Fibroblast of gingiva (primary cell): ENCODE measurements at regions not wholly inside any gene's neighbourhood (a gene's known extent, or its start where the extent isn't known, plus 50 kb on each side); places are given as distances from the start of the nearest gene placed in this dataset.
"Not testable (repeated sequence)": the region's sequence is repeated elsewhere in the genome, so short reads cannot be mapped to it uniquely, and the experiment has no call there.

Source experiments
- DNase-seq: peaks from one replicate; pipeline ENCODE4 v3.0.0-alpha.2; 2011; ENCODE audit warnings: low read depth

DNA sequence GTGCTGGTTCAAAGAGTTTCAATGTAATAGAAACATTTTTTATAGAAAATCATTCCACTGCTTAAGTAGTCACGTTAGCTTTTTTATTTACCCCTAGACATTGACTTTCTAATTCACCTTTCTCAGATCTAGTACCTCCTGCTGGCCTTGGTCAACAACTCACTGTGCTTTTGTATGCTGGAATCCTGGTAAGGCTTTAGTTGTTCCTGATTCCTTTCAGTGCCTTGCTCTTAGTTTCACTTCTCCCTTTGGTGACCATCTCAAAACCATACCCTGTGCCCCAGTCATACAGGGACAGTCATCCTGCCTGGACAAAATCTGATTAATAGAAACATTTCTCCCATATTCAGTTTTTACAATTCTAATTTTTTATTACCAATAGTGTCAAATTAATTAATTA is 130.2 kb downstream of the GPR37 start:
- no peak for DNase-seq

DNA sequence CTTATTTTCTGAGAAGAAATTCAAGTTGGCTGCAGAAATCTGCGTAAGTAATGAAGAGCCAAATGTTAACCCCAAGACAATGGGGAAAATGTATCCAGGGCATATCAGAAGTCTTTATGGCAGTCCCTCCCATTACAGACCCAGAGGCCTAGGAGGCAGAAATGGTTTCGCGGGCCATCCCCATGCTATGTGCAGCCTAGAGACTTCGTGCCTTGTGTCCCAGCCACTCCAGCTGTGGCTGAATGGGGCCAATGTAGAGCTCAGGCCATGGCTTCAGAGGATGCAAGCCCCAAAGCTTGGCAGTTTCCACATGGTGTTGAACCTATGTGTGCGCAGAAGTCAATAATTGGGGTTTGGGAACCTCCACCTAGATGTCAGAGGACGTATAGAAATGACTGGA is 131.9 kb downstream of the GPR37 start:
- DNase-seq: no peak

DNA sequence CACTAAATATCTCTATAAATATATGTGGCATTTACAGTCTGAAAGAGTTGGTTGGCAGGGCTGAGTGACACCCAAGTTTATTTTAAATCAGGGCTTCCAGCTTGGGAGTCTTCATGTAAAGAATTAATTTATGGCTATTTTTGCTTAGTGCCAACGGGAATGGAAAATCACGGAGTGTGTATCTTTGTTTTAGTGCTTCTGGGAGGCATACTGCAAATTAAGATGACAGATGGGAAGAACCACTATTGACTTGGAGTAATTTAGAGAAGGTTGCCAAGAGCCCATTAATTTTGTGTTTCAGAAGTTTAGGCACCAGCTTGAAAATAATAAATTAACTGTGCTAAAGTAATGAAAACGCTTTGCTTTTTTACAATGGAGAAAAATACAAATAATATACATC is 135.2 kb downstream of the GPR37 start:
- DNase-seq: no peak

DNA sequence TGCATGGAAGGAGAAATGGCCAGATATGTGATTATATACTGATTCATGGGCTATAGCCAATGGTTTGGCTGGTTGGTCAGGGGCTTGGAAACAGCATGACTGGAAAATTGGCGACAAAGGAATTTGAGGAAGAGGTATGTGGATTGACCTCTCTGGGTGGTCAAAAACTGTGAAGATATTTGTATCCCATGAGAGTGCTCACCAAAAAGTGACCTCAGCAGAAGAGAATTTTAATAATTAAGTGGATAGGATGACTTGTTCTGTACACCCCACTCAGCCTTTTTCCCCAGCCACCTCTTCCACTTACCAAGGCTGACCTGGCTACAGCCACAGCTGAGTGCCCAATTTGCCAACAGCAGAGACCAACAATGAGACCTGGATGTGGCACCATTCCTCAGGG is 146.7 kb downstream of the GPR37 start:
- DNase-seq: no peak

DNA sequence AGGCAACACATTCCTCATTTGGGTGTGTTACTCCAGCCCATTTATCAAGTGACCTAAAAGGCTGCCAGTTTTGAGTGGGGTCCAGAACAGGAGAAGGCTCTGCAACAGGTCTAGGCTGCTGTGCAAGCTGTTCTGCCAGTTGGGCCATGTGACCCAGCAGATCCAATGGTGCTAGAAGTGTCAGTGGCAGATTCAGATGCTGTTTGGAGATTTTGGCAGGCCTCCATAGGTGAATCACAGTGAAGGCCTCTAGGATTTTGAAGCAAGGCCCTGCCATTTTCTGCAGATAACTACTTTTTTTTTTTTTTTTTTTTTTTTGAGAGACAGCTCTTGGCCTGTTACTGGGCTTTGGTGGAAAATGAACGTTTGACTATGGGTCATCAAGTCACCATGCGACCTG is 147.5 kb downstream of the GPR37 start:
- not testable (repeated sequence) for DNase-seq

DNA sequence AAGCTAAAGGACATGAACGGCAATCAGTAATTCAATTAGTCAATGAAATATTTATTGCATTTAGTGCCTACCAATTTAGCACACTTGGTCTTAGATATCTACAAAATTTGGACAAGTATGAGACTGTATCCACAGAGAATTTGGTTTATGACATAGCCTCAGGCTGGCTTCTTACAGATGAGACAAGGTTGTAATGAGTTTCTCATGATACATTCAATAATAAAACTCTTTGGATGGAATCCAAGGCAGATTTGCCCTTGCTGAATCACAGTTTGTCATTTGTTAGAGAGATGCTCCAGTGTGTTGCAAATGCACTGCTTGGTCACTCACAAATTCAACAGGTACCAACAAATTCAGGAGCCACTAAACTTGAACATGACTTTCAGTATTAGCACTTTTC is 162.5 kb downstream of the GPR37 start:
- DNase-seq: no peak

DNA sequence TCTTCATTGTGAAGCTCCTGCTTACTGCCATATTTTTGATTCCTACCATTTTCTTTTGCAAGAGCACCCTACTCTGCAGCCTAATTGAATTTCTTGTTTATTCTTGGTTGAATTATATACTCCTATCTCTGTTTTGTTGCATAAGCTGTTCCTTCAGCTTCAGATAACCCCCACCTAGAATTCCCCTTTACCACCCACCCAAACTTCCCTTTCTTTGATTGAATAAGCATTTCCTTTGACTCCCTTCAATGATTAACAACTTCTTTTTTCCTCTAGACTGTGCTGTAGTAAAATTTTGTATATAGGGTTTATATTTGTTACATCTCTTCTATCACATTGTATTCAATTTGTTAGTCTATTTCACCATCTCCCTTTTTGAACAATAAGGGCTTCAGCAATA is 168.1 kb downstream of the GPR37 start:
- no peak for DNase-seq

DNA sequence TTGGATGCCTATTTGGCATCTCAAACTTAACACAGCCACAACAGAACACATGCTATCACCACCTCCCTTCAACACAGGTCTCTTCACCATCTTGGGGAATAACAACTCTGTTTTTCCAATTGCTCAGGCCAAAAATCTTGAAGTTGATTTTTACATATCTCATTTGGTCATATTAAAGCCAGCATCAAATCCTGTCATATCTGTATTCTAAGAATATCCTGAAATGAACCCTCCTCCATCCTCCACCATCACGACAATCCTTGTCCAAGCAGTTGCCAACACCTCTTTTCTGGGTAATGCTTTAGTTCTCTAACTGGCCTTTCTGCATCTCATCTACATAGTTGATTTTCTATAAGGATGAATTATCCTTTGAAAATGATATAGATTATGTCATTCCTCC is 168.7 kb downstream of the GPR37 start:
- no peak for DNase-seq

DNA sequence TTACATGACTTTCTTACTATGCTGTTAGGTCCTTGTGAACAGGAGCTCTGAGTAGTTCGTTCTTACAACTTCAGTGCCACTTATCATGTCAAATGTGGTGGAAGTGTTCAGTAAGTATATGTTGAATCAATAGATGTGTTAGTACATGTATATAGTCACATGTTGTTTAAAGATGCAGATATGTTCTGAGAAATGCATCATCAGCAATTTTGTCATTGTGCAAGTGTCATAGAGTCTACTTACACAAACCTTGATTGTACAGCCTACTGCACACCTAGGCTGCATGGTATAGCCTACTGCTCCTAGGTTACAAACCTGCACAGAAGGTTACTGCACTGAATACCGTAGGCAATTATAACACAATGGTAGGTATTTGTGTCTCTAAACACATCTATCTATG is 174.8 kb downstream of the GPR37 start:
- DNase-seq: no peak

DNA sequence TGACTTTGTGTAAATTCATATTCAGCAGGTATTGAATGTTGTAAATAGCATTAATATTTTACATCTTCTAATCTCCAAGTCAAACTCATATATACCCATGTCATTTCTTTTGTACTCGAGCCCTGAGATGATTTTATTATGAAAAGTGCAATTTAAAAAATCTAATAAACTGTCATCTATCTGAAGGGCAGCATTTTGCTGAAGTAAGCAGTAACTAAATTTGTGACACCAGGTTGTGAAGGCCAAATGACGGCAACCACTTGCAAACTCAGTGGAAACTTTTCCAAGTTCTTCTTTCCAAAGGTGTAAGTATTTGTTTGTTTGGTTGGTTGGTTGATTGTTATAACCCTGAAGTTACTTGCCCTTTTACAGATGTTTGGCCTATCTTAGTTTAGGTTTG is 188.3 kb downstream of the GPR37 start:
- DNase-seq: no peak

DNA sequence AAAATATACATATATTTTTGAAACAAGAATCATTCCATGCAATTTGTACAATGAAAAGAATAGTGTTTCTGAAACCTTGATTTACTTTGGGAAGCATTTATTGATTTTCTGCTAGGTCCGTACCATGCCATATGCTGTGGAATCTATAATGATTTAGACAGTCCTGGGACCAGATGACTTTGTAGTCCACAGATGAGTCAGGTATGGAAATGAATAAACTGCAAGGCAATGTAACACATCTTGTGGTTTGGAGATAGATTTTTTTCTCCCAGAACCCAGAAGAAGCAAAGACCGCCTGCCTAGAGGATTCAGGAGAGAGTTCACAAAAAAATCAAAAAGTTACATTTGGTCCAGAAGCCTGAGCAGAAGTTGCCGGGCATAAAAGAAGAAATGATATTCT is 190.4 kb downstream of the GPR37 start:
- DNase-seq: no peak

DNA sequence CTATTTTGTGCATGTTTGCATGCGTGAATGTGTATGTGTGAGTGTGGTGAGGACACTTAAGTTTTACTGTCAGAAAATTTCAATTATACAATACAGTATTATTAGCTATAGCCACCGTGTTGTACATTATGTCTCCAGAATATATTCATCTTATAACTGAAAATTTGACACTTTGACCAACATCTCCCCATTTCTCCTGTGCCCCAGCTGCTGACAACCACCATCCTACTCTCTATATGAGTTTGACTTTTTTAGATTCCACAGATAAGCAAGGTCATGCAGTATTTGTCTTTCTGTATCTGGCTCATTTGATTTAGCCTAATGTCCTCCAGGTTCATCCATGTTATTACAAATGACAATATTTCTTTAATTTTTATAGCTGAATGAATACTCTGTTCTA is 195.0 kb downstream of the GPR37 start:
- no peak for DNase-seq

DNA sequence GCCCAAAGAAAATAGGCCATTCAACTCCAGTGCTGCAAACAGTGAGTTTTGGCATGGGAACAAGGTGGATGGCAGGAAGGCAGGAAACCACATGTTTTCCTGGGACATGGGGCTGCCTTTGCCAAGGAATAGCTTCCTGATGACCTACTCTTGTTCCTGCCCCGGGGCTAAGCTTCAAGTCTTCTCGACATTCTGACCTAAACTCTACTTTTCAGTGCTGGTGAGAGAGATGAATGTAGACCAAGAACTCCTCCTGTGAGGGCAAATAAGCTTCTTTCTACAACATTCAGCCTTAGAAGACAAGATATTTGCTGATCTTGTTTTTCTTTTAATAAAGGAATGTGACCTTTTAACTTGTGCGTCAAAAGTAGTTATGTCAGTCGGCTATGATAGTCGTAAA is 199.0 kb downstream of the GPR37 start:
- peak; percentile 68 for DNase-seq

DNA sequence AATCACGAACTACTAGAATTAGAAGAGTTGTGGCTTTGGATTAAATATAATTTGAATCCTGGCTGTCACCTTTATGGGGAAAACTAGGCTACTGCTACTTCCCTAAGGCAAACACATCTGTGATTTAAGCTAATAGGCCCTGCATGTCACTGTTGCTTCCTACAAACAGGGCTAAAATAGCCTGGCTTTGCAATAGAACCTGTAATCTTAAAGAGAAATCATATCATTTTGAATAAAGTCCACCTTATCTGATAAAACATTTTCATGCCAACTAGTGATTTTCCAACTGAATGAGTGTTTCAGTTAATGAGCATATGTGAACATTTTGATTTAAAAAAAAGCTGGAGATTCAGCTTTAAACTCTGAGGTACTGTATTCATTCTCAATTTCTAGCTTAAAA is 208.0 kb downstream of the GPR37 start:
- DNase-seq: no peak

DNA sequence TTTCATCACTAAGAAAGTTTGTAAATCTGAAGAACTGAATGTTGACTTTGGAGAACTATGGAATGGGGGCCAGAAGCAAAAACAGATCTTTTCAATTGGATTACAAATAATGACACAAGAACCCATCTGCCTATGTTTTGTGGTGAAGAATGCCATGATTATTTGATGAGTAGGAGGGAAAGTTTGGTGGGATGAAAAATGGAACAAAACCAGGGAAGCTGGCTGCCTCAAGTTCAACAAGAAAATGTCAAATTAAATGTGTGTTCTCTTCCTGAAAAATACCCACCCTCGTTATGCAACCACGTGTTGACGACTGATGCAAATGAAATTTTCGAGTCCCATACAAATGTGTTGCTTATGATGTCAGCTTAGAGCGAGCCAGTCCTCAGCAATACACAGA is 208.5 kb downstream of the GPR37 start:
- no peak for DNase-seq

DNA sequence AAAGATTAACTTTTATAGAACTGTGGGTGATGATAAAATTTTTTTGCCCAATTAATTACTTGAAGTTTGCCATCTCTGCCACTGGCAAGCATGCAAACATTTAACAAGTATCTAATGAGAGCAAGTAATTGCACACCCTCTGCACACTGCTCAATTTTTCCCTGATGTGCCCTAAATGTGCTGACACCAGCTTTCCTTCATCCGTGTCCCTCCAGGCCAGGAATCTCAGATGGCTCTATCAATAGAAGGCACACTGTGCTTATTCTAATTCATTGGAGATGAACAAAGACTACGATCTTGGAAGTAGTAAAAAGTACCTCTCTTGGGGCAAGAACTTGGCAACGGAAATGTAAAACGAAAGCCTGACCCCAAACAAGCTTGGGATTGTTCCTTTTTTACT is 212.1 kb downstream of the GPR37 start:
- DNase-seq: no peak

DNA sequence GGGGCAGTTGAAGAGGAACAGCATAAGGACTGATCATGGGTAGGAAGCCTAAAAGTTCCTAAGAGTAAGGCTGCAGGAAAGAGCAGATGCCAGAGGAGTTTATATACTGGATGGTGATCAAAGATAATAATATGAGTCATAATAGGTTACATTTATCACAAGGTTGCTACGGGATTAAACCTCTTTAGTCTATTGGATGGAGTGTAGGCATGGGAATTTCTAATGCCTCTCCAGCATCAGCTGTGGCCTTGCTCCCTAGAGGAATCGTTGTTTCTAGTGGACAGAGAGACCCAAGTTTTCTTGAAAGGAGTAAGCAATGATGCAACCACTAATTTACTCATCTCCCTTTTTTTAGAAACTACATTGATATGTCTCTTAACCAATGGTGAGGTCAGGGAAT is 213.4 kb downstream of the GPR37 start:
- DNase-seq: no peak

DNA sequence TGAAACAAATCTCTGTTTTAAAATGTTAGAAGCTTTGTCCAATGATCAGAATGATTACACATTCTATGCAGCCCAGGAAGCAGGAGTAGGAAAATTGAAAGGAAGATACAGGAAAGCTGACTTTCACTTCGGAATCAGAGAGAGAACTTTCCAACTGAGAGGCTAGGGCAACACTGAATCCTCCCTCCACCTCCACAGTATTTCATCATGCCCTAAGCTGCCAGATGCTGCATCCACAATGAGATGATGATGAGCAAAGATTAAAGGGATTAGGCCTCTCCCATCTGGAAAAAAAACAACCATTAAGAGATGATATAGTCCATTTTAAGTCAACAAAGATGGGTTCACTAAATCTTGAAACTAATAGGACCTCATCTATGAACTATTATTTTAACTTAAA is 215.6 kb downstream of the GPR37 start:
- DNase-seq: peak; percentile 1

DNA sequence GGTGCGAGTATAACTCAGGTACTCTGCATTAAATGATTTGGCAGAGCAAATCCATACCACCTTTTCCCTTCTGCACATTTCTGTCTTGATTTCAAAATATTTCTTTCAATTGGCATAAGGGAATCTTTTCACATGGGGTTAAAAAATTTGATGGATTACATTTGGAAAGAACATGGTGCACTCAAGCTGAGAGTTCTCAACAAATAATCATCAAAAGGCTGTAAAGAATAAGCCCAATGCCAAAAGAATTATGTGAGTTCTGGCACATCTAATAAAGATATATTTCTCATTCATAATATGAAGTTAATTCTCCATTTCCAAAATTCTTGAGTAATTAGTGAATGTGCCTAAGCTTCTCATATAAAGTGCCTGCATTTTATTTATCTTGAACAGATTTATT is 223.1 kb downstream of the GPR37 start:
- DNase-seq: no peak

DNA sequence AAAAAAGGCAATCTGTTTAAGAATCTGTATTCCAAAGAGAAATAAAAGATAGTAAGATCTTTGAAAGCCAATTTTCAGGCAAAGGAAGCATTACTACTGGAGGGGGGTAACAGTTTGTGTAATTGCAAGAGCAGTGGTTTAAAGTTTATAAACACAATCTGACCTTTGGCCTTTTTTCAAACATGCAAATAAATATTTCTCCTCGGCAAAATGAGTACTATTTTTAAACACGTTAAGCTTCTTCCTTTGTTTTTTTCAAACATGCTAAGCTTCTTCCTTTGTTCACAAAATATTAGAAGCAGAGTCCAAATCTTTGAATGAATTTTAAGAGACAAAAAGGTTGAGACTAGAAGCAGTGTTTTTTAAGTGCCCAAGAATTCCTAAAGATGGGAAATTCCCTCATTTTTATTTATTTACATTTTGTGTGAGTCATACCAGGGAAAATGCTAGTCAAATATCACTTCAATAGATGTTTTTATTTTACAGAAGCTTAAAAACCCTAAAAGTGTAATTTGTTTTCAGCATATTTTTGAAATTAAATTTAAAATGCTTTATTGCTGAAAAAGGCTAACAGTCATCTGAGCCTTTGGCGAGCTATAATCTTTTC is 229.3 kb downstream of the GPR37 start:
- DNase-seq: no peak

DNA sequence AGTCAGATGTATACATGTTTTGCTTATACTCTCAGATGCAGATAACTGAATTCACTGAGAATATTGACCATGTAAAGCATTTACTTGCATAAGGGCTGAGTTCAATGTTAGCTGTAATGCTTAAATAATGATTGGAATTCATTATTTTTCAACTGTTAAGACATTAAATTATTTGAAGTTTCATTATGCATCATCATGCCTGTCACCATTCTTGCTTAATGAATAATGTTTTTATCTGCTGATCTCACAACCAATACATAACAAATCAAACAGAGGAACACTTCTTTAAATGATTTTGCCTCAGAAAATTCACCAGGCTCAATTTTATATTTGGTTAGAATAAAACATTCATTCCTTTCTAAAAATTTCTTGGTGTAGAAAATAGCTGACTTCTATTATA is 233.4 kb downstream of the GPR37 start:
- no peak for DNase-seq

DNA sequence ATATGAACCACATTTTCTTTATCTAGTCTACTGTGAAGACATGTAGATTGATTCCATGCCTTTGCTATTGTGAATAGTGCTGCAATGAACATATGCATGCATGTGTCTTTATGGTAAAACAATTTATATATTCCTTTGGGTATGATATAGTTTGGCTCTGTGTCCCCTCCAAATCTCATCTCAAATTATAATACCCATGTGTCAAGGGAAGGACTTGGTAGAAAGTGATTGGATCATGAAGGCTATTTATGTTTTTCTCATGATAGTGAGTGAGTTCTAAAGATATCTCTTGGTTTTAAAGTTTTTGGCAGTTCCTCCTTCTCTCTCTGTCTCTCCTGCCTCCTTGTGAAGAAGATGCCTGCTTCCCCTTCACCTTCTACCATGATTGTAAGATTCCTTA is 248.7 kb downstream of the GPR37 start:
- no peak for DNase-seq

DNA sequence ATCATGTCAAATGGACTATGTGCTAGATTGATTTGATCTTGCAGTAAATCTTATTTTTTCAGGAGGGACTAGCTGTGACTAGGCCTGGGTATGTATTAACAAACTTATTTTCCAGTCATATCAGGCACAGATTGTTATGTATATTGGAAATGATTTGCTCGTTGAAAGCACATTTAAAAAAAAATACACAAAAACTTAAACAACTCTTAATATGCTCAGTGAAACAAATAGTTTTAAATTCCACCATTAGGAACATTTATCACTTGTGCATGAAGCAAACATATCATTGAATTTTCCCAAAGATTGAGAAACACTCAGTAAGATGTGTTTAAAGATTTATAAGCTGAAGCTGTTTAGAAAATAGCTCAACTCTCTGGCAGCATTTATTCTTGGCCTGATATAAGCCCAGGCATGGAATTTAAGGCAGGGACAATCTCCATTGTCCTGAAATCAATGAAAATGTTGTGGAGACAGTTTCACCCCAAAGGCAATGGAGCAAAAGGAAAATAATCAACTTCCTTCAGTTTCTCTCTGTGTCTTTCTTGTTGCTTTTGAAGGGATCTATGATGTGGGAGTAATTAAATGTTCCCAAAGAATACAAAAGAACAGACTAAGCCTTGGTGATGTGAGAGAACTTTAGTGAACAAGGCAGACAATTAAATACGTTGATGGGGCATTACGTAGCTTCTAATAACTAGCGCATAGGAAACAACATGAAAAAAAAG is 250.3 kb downstream of the GPR37 start:
- DNase-seq: no peak

DNA sequence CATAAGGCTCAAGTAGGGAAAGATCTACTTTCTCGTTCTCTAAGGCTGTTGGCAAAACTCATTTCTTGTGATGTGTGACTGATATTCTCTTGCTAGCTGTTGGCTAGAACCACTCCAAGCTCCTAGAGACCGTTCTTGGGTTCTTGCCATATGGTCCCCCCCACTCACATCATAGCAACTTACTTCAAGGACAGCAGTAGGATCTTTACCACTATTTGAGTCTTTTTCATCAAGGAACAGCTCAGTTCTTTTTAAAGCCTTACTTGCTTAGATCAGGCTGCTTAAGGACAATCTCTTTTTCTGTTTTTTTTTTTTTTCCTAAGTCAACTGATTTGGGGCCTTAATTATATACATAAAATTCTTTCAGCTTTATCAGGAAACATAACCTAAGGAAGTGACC is 251.1 kb downstream of the GPR37 start:
- DNase-seq: no peak
